ENCODE measurements at regions not wholly inside any gene's neighbourhood (a gene's known extent, or its start where the extent isn't known, plus 50 kb on each side); places are given as distances from the start of the nearest gene placed in this dataset.

DNA sequence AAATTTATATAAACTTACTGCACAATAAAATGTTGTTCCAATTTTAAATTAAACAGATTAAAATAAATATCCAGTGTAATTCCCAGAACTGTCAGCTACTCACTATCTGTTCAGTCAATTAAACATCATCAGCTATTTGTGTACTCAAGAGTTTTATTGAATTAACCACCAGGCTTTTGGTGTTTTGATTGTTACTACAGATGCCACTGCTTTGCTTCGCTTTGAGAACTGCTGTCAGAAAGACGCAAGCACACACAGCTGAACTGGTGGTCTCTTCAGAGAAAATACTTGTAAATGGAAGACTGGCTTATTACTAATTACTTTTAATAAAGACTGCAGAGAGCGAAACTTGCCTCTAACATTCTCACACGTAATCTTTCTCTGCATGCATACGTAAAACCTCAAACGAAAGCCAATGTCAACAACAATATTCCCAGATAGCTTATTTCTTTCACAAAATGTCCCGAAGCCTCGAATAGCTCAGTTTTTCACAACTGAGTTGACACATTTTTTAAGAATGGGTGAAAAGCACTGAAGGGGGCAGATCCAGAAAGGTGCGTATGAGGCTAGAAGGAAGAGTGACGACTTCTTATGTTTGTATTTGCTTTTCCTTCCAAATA lies 259.6 kb upstream of the RPS23 start:
- TF ChIP-seq, protein P1, sequence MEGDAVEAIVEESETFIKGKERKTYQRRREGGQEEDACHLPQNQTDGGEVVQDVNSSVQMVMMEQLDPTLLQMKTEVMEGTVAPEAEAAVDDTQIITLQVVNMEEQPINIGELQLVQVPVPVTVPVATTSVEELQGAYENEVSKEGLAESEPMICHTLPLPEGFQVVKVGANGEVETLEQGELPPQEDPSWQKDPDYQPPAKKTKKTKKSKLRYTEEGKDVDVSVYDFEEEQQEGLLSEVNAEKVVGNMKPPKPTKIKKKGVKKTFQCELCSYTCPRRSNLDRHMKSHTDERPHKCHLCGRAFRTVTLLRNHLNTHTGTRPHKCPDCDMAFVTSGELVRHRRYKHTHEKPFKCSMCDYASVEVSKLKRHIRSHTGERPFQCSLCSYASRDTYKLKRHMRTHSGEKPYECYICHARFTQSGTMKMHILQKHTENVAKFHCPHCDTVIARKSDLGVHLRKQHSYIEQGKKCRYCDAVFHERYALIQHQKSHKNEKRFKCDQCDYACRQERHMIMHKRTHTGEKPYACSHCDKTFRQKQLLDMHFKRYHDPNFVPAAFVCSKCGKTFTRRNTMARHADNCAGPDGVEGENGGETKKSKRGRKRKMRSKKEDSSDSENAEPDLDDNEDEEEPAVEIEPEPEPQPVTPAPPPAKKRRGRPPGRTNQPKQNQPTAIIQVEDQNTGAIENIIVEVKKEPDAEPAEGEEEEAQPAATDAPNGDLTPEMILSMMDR (IDR thresholded peaks at IDR 0.05): no peak
- no peak for TF ChIP-seq POLR2AphosphoS5 (IDR thresholded peaks at IDR 0.05)
- TF ChIP-seq POLR2A (IDR thresholded peaks at IDR 0.05; ENCODE audit: low read depth): no peak
- no peak for TF ChIP-seq EP300 (IDR thresholded peaks at IDR 0.05)
